ENCODE measurements at regions not wholly inside any gene's neighbourhood (a gene's known extent, or its start where the extent isn't known, plus 50 kb on each side); places are given as distances from the start of the nearest gene placed in this dataset.

GRCh38 chr4:71872221-71872620, 88.3 kb upstream of the GC start:
- TF ChIP-seq CTCF (IDR thresholded peaks at IDR 0.05; ENCODE audit: low read length) (no peak), EZH2 (IDR thresholded peaks at IDR 0.05; ENCODE audit: borderline replicate concordance, low read length) (no peak)
